ENCODE measurements at regions not wholly inside any gene's neighbourhood (a gene's known extent, or its start where the extent isn't known, plus 50 kb on each side); places are given as distances from the start of the nearest gene placed in this dataset.

- TF ChIP-seq CTCF (conservative IDR thresholded peaks at IDR 0.05 in 1 of 2, IDR thresholded peaks at IDR 0.05 in 1 of 2; ENCODE audit: low read depth in 1 of 2, low read length in 2 of 2) (no peak), EZH2 (IDR thresholded peaks at IDR 0.05; ENCODE audit: low read length, missing control alignments) (no peak)
These were observed 217.5 kb upstream of the PELI2 start for GRCh38 chr14:55900749-55901148.
